ENCODE measurements at regions not wholly inside any gene's neighbourhood (a gene's known extent, or its start where the extent isn't known, plus 50 kb on each side); places are given as distances from the start of the nearest gene placed in this dataset.
A peak's percentile ranks its signal among the peaks of the same experiment; 100 is the strongest.

DNA sequence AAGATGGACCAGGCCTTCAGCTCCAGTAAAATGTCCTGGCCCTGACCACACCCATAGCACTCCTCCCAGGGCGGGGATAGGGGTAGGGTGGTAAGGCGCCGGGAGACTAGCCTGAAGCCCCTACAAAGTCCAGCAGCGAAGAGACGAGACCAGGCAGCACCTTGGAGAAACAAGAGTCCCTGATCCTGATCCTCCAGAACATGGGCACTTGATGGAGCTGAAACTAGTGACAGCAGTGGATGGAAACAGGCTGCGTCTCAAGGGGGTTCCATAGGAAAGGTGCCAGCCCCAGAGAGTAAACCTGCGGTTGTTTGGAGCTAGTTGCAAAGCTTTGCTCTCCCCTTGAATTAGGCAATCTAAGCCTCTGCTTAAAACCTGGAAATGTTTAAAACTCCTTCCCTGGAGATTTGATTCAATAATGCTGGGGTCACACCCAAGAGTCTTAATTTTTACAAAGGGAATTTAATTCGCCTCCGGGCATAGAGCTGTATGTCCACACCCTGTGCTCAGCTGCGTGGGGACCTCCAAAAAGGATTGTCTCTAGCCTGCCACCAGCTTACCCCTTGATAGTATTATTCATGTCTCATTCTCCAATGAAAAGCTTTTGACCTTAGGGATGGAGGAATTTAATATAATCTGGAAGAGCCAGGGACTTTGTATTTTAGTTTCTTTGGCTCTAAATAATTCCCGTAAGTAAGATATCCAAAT is 258.6 kb downstream of the PMP22 start:
- DNase-seq (ENCODE audit: low read depth), result no peak
- in situ Hi-C loops (cut with HindIII; ENCODE audit: low pct_unique_long_range_greater_than_20kb, low sequenced_read_pairs), result no loop called here

DNA sequence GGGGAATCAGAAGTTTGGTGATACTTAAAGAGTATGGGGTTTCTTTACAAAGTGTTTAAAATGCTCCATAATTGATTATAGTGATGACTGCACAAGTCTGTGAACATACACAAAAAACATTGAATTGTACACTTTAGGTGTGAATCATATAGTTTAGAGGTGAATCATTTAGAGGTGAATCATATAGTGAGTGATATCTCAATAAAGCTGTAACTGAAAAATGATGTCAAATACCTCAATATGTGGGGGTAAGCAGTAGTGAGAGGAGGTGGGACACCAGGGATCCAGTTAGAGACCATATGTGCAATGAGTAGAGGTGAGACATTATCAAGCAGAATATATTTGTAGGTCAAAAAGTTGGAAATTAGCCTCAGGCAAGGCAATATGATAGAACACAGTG is 264.5 kb downstream of the PMP22 start:
- no peak for DNase-seq (ENCODE audit: low read depth)
- in situ Hi-C loops (cut with HindIII; ENCODE audit: low pct_unique_long_range_greater_than_20kb, low sequenced_read_pairs), result no loop called here

DNA sequence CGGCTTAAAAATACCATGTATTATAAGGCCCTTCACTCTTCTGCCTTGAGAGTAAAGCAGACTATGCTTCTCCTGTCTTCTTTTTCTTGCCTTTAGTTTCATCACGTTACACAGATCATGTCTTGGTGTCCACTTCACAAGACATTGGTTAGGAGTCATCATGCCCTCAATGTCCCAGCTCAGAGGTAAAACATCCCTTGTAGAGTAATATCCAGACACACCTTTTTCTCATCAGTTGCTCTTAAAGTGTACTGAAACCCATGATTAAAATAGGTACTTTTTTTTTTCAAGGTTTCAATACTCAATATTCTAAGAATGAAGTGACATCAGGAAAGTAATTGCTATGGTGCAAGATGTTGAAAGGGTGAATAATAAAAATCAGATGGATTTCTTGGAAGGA is 267.8 kb downstream of the PMP22 start:
- no peak for DNase-seq (ENCODE audit: low read depth)
- in situ Hi-C loops (cut with HindIII; ENCODE audit: low pct_unique_long_range_greater_than_20kb, low sequenced_read_pairs), result no loop called here

DNA sequence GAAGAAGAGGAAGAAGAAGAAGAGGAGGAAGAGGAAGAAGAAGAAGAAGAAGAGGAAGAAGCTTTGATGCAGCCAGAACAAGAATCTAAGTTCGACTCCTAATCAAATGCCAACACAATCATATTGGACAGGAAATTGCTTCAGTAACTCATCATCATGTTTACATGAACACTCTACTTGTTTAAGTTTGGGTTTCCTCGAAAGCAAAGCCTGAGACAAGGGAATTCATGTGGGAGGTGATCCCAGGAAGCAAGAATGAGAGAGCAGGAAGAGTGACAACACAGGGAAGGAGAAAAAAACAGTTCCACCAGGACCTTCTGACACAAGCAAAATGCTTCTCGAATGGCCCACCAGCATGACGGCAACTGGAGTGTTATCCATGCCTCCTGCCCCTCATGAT is 279.0 kb downstream of the PMP22 start:
- in situ Hi-C loops (cut with HindIII; ENCODE audit: low pct_unique_long_range_greater_than_20kb, low sequenced_read_pairs), result no loop called here
- no peak for DNase-seq (ENCODE audit: low read depth)

DNA sequence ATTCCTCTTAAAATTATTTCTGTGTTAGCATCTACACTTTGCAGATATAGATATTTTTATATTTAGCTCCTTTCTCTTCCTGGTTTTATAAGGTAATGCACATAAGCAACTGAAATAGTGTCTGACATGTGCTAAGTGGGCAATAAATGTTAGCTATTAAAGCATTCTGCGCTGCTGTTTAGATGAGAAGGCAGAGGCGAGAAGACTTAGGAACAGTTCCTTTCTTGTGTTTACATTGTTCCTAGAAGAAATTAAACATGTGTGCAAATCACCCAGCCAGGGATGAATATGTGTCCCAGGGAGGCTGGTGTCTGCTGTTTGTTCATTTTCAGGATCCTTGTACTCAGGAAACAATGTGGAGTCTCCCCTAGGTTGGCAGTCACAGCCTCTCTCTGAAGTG is 292.3 kb downstream of the PMP22 start:
- no peak for DNase-seq (ENCODE audit: low read depth)
- in situ Hi-C loops (cut with HindIII; ENCODE audit: low pct_unique_long_range_greater_than_20kb, low sequenced_read_pairs), result no loop called here

DNA sequence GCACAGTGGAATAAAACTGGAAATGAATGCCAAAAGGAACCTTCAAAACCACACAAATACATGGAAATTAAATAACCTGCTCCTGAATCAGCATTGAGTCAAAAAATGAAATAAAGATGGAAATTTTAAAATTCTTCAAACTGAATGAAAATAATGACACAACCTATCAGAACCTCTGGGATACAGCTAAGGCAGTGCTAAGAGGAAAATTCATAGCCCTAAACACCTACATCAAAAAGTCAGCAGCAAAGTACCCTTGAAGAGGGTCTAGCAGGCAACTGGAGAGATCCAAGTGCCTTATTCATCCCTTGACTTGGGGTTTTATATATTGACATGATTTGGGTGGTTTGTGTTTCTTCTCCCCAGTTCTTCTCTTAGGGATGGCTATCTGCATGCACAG is 294.1 kb downstream of the PMP22 start:
- no peak for DNase-seq (ENCODE audit: low read depth)
- in situ Hi-C loops (cut with HindIII; ENCODE audit: low pct_unique_long_range_greater_than_20kb, low sequenced_read_pairs), result no loop called here

DNA sequence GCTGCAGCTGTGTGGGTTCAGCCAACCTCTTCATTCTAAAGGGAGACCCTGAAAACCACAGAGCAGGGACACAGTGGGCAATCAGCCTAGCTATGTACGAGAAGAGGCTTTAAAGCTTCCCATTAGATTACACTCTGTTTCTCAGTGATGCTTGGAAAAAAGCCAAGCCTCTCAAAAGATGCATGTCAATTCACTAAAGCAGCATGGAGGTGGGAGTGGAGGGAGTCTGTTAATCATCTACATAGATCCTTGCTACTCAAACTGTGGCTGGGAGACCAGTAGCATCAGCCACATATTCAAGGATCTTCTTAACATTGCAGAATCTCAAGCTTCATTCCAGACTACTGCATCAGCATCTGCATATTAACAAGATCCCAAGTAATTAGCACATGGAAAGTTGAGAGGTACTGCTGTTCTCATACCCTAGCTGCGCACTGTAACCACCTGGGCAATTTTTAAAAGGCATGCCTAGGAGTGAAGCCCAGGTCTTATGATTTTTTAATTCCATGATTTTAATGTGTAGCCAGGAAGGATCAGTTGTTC is 305.9 kb downstream of the PMP22 start:
- DNase-seq (ENCODE audit: low read depth), result no peak

DNA sequence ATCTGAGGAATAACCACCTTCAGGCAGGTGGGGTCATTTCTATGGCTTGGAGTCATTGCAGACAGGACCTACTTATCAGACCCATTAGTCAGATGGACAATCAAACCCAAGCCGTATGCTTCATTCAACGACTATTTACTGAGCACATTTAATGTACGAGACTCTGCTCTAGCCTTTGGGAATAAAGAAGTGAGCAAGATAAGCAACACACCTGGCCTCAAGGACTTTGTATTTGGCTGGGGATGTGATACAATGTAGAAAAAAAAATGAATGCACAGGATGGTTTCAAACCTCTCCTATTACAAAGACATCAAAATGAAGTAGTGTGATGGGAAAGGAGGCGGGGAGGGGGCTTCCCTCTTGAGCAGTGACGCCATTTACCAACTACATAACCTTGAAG is 311.7 kb downstream of the PMP22 start:
- in situ Hi-C loops (cut with HindIII; ENCODE audit: low pct_unique_long_range_greater_than_20kb, low sequenced_read_pairs), result no loop called here
- DNase-seq (ENCODE audit: low read depth), result no peak

More for the DNA sequence above, 305.9 kb downstream of the PMP22 start:
- in situ Hi-C loops (cut with HindIII; ENCODE audit: low pct_unique_long_range_greater_than_20kb, low sequenced_read_pairs), result no loop called here

DNA sequence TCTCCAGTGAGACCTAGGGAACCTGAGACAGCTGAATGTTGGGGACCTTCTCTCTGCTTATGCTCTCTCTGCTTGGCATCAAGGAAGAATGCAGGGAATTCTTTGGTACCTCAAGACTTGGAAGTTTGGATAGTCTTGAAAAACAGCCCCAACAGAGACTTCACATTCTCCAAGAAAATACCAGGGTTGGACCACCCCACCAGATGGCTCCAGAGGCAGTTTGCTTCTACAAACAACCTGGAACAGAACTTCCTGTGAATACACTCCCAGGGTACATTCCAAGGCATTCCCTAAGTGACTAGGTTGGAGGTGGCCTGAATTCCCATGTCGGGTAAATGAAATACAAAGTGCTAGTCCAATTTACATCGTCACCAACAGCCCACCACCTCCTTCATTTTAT is 314.4 kb downstream of the PMP22 start:
- no peak for DNase-seq (ENCODE audit: low read depth)
- in situ Hi-C loops (cut with HindIII; ENCODE audit: low pct_unique_long_range_greater_than_20kb, low sequenced_read_pairs), result no loop called here

DNA sequence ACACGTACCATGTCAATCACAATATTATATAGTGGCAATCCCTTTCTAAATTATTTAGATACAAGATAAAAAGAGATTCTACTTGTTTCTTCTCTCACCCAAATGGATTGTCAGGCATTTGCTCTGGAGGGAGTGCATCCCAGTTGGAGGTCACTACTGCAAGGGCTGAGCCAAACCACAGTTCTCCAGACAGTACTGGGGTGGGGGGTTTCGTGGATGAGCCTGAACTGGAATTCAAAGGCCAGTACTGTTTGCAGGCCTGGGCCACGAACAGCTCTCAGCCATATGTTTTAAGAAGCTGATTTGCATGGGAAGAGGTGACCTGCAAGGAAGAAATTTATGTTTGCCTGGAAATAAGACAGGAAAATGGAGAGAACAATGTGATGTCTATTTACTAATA is 314.9 kb downstream of the PMP22 start:
- DNase-seq (ENCODE audit: low read depth), result no peak
- in situ Hi-C loops (cut with HindIII; ENCODE audit: low pct_unique_long_range_greater_than_20kb, low sequenced_read_pairs), result no loop called here

DNA sequence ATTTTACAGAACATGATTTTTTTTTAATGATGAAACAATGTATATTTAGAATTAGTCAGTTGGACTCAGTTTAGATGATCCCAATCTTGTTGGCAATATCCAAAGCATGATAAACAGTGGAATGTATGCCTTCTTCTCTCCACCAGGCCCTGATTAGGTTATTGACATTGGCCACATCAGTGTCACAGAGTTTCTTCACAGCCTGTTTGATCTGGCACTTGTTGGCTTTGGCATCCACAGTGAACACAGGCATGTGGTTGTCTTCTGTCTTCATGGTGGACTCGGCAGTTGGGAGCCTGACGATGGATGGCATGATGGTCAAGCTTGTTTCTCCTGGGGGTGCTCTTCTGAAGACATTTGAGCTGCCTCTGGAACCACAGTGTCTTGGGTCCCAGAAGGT is 317.5 kb downstream of the PMP22 start:
- in situ Hi-C loops (cut with HindIII; ENCODE audit: low pct_unique_long_range_greater_than_20kb, low sequenced_read_pairs), result no loop called here
- no peak for DNase-seq (ENCODE audit: low read depth)

DNA sequence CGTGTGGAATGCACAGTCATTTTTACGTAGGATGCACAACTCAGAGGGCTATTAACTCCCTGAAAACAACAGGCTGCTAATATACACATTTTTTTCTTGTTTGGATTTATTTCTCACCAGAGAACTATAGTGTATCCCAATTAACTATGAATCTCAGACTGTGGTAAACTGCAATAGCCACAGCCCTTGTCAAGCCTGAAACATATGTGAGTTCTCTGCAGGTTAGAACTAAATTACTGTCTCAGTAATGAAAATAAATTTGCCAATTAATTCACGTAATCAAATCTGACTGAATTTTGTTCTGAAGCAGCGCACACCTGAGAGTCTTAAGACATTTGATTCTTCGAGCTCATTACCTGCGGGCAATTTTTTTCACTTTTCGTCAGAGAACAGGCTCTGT is 318.6 kb downstream of the PMP22 start:
- in situ Hi-C loops (cut with HindIII; ENCODE audit: low pct_unique_long_range_greater_than_20kb, low sequenced_read_pairs), result no loop called here

DNA sequence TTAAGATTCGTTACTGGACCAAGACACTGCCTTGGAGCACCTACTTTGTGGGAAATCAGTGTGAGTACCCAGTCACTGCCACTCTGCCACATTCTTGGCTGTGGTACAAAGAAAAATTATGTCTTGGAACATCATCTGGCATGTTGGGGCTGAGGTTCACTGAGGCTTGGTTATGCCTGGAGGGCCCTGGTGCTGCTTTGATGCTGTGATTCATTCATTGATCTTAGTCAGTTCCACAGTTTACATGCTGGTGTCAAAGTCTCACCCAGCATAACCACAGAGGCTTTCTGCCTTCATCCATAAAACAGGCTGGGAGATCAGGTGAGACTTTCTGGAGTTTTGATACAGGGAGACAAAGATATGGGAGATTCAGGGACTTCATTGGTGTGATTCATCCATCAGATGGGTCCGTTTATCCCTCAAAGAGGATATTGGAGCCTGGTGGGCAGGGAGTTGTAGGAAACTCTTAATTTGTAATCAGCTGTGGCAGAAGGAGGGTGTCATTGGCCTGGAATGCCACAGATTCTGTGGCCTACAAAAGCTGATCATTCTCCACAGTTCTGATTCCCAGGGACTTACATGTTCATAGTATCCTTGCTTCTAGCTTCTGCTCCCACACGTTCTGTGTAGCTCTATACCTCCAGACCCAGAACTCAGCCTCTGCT is 322.5 kb downstream of the PMP22 start:
- DNase-seq (ENCODE audit: low read depth), result peak; percentile 6
- in situ Hi-C loops (cut with HindIII; ENCODE audit: low pct_unique_long_range_greater_than_20kb, low sequenced_read_pairs), result no loop called here

More for the DNA sequence above, 318.6 kb downstream of the PMP22 start:
- no peak for DNase-seq (ENCODE audit: low read depth)

DNA sequence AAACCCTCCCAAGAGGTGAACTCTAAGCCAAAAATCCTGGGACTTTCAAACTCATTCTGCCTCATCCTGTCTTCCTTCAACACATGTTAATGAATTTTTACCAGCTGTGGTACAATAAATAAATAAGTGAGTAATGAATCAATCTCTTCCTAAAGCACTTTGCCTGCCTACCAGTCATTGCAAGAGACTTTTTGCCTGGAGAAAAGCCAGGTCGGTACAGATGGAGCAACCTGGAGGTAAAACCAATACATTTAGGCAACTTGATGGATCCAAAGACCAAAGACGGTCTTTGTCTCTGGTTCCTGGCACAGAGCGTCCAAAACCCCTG is 324.2 kb downstream of the PMP22 start:
- DNase-seq (ENCODE audit: low read depth), result no peak
- in situ Hi-C loops (cut with HindIII; ENCODE audit: low pct_unique_long_range_greater_than_20kb, low sequenced_read_pairs), result no loop called here

DNA sequence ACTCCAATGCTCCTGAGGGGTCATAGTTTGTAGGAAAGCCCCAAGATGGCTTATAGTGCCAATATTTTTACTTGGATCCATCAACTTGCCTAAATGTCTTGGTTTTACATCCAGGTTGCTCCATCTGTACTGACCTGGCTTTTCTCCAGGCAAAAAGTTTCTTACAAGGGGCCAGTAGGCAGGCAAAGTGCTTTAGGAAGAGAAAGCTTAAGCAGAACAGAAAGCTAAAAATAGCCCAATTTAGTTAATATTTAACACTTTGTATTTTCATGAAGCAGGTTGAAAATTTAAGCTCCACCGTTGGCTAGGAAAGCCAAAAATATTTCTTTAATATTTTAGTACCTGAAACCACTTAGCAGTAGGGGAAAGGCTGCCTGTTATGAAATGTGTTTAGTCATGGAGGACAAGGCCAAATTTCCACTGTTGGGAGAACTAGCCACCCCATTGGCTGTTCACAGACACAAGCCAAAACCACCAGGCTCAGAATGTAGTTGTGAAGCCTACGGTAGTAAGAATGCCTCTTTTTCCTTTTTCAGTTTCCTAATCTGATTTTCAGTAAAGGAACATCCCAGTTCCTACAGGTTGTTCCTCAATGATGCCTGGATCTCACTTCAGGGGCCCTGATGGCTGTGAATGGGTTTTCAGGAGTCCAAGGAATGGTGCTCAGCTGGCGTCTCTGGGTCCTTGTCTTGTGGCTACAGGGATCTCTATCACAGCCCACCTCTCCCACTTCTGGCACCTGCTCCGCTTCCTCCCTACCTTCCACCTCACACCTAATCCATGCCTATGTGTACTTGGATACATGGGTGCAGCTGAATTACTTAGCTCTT is 324.8 kb downstream of the PMP22 start:
- in situ Hi-C loops (cut with HindIII; ENCODE audit: low pct_unique_long_range_greater_than_20kb, low sequenced_read_pairs), result no loop called here

DNA sequence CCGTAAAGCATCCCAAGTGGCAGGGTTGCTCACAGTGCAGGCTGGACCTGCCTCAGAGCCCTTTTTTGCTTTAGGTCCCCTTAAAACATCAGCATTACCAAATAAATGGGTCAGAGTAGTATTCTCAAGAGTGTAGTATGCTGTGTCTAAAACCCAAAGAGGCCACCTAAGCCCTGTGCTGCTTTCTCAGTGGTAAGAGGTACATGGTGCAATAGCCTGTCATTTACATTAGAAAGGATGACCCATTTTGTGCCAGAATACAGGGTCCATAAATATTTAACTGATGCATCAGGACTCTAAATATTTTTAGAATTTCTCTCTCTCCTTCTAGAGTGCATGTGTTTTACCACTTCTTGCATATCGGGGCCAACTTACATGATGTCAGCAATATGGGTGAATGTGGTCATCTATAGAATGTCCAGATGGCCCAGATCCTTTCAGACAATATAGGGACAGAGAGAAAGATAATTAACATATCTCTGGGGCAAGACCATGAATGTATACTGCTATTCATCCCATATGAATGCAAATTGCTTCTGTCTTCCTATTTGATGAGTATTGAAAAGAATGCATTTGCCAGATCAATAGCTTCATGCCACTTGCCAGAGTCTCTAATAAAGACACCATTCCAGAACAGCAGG is 329.2 kb downstream of the PMP22 start:
- in situ Hi-C loops (cut with HindIII; ENCODE audit: low pct_unique_long_range_greater_than_20kb, low sequenced_read_pairs), result no loop called here
- no peak for DNase-seq (ENCODE audit: low read depth)

More for the DNA sequence above, 324.8 kb downstream of the PMP22 start:
- DNase-seq (ENCODE audit: low read depth), result no peak

DNA sequence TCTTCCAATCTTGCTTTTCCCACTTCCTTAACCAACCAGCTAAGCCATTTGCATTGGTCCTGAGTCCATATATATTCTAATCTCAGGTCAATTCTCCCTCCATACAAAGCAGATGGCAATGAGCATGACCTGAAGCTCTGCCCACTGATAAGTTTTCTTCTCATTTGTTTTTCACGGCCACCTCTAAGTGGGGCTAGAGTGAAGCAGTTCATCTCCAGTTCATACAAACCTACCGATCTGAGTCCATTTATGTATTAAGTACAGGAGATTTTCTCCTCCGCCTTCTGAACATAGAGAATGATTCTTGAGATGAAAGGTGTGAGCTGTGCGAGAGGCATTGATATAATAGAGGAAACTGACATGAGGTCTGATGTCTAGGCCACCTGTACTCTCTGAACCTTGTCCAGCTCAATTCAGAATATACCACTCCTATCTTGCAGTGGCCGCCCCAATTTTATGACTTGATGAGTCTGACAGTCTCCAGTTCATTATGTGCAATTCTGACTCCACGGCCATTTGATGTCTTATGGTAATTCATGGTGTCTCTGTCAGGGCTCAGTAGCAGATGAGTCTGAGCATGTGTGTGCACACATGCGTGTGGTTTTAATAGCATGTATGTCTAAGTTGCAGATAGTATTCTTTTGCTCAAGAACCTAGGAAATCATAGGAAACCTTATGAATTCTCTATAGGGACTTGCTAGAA is 329.8 kb downstream of the PMP22 start:
- in situ Hi-C loops (cut with HindIII; ENCODE audit: low pct_unique_long_range_greater_than_20kb, low sequenced_read_pairs), result no loop called here
- DNase-seq (ENCODE audit: low read depth), result no peak

DNA sequence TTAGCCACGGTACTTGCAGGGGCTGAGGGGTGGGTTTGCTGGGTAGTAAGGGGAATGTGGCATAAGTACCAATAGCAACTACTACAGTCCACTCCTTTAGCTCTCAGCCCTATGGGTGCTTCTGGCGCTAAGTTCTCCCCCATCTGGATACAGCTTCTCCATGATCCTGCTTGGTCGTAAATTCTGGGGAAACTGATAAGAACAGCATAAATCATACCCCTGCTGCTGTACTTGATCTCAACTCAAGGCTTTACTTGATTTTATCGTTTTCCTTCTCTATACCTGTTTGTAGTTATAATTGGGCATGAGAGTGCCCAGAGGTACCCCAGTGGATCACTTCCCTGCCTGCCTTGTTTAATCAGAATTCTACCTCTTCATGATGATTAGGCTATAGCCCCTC is 331.4 kb downstream of the PMP22 start:
- in situ Hi-C loops (cut with HindIII; ENCODE audit: low pct_unique_long_range_greater_than_20kb, low sequenced_read_pairs), result no loop called here
- DNase-seq (ENCODE audit: low read depth), result no peak
